ENCODE measurements at regions not wholly inside any gene's neighbourhood (a gene's known extent, or its start where the extent isn't known, plus 50 kb on each side); places are given as distances from the start of the nearest gene placed in this dataset.

DNA sequence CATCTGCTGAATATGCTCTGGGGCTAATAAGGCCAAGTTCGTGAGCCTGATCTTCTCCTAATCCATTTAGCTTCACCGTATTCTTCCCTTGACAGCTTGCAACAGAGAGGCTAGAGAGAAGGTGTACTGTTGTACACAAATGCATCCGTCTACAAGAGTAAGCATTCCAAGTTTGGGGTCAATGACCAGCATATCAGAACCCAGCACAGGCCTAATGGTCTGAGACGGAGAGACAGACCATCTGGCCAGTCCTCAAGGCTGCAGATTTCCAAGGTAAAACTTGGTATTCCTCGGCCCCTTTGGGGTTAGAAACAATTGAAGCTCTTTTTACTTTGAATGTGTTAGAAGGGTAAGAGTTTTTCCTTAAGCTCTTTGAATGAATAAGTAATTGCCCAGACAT, 481.2 kb upstream of the KLF4 start:
- H4K20me1 ChIP-seq (ENCODE audit: control insufficient read depth, extremely low read depth, insufficient read depth, low read length), result no peaks in the 10 kb centered on the region
- no peaks in the 10 kb centered on the region for H3K36me3 ChIP-seq (ENCODE audit: control insufficient read depth in 2 of 2, extremely low read depth in 1 of 2, insufficient read depth in 2 of 2, low read length in 2 of 2)
- H2AFZ ChIP-seq (ENCODE audit: control insufficient read depth, low read length), result no peak overlapping the region
- H3K27me3 ChIP-seq (ENCODE audit: control insufficient read depth, extremely low read depth, insufficient read depth, low read length), result no peaks in the 10 kb centered on the region
- no peak overlapping the region for H3K4me2 ChIP-seq (ENCODE audit: control insufficient read depth, extremely low read depth, insufficient read depth, low read depth, low read length)
- H3K79me2 ChIP-seq (ENCODE audit: control insufficient read depth, insufficient read depth, low read length), result no peaks in the 10 kb centered on the region
- DNase-seq (ENCODE audit: low read depth, low spot score) (no peak), FAIRE-seq (no peak)
- no peak overlapping the region for H3K27ac ChIP-seq (ENCODE audit: control insufficient read depth, insufficient read depth, low read length)
- H3K4me3 ChIP-seq (ENCODE audit: control insufficient read depth in 2 of 3, extremely low read depth in 1 of 3, insufficient read depth in 2 of 3, low read depth in 1 of 3, low read length in 3 of 3), result no peak overlapping the region
- no peaks in the 10 kb centered on the region for H3K9me3 ChIP-seq (ENCODE audit: control insufficient read depth, low read depth, low read length)
- peaks cover 8% of the 10 kb centered on the region for H3K4me1 ChIP-seq (ENCODE audit: control insufficient read depth, extremely low read depth, insufficient read depth, low read length)
- dilution Hi-C loops (cut with MboI; ENCODE audit: extremely low pct_ligation_motif_present, low sequenced_read_pairs), result no loop called here
- H3K9ac ChIP-seq (ENCODE audit: control insufficient read depth, extremely low read depth, insufficient read depth, low read length), result no peak overlapping the region
- TF ChIP-seq EZH2 (IDR thresholded peaks at IDR 0.05; ENCODE audit: low read length), result no peak
- no peak for TF ChIP-seq CTCF (optimal IDR thresholded peaks at IDR 0.05 in 1 of 3, IDR thresholded peaks at IDR 0.05 in 1 of 3, conservative IDR thresholded peaks at IDR 0.05 in 1 of 3; ENCODE audit: extremely low read depth in 1 of 3, insufficient read depth in 2 of 3, low read length in 3 of 3)
- H3K9me1 ChIP-seq (ENCODE audit: control insufficient read depth, extremely low read depth, insufficient read depth, low read length), result no peaks in the 10 kb centered on the region

GRCh38 chr9:107969727-107970126, 480.2 kb upstream of the KLF4 start:
- Histone ChIP-seq H3K36me3 (ENCODE audit: control insufficient read depth in 2 of 2, extremely low read depth in 1 of 2, insufficient read depth in 2 of 2, low read length in 2 of 2) (no peaks in the 10 kb centered on the region), H3K4me1 (ENCODE audit: control insufficient read depth, extremely low read depth, insufficient read depth, low read length) (peaks cover 8% of the 10 kb centered on the region), H3K4me2 (ENCODE audit: control insufficient read depth, extremely low read depth, insufficient read depth, low read depth, low read length) (no peak overlapping the region), H3K4me3 (ENCODE audit: control insufficient read depth in 2 of 3, extremely low read depth in 1 of 3, insufficient read depth in 2 of 3, low read depth in 1 of 3, low read length in 3 of 3) (no peak overlapping the region), H3K9ac (ENCODE audit: control insufficient read depth, extremely low read depth, insufficient read depth, low read length) (no peak overlapping the region), H3K79me2 (ENCODE audit: control insufficient read depth, insufficient read depth, low read length) (no peaks in the 10 kb centered on the region), H3K9me1 (ENCODE audit: control insufficient read depth, extremely low read depth, insufficient read depth, low read length) (no peaks in the 10 kb centered on the region), H3K27me3 (ENCODE audit: control insufficient read depth, extremely low read depth, insufficient read depth, low read length) (no peaks in the 10 kb centered on the region), H2AFZ (ENCODE audit: control insufficient read depth, low read length) (no peak overlapping the region), H3K27ac (ENCODE audit: control insufficient read depth, insufficient read depth, low read length) (no peak overlapping the region), H4K20me1 (ENCODE audit: control insufficient read depth, extremely low read depth, insufficient read depth, low read length) (no peaks in the 10 kb centered on the region), H3K9me3 (ENCODE audit: control insufficient read depth, low read depth, low read length) (no peaks in the 10 kb centered on the region)
- FAIRE-seq (no peak), DNase-seq (ENCODE audit: low read depth, low spot score) (no peak)
- dilution Hi-C loops (cut with MboI; ENCODE audit: extremely low pct_ligation_motif_present, low sequenced_read_pairs), result no loop called here
- TF ChIP-seq EZH2 (IDR thresholded peaks at IDR 0.05; ENCODE audit: low read length), result no peak
- no peak for TF ChIP-seq CTCF (optimal IDR thresholded peaks at IDR 0.05 in 1 of 3, IDR thresholded peaks at IDR 0.05 in 1 of 3, conservative IDR thresholded peaks at IDR 0.05 in 1 of 3; ENCODE audit: extremely low read depth in 1 of 3, insufficient read depth in 2 of 3, low read length in 3 of 3)

Measured in keratinocyte (primary cell).